WERI-Rb-1 (cell line): ENCODE measurements at regions not wholly inside any gene's neighbourhood (a gene's known extent, or its start where the extent isn't known, plus 50 kb on each side); places are given as distances from the start of the nearest gene placed in this dataset.

Experiments used
- DNase-seq: peaks from one replicate; pipeline ENCODE4 v3.0.0-alpha.2; 2020
- H3K27ac ChIP-seq: fragments of 250-450 bp; sonication (Bioruptor Pico); 2 replicates; pipeline ENCODE4 v1.5.1; 2020; ENCODE audit warnings: mild to moderate bottlenecking, moderate library complexity
- H3K27me3 ChIP-seq: fragments of 250-450 bp; sonication (Bioruptor Pico); 2 replicates; pipeline ENCODE4 v1.5.1; 2021; ENCODE audit warnings: mild to moderate bottlenecking, low read depth, moderate library complexity; ENCODE audit not compliant: insufficient read depth, severe bottlenecking
- H3K36me3 ChIP-seq: fragments of 250-450 bp; sonication (Bioruptor Pico); 2 replicates; pipeline ENCODE4 v1.5.1; 2020; ENCODE audit warnings: mild to moderate bottlenecking, moderate library complexity
- H3K4me3 ChIP-seq: 2 replicates; pipeline ENCODE4 v1.5.1; 2011; ENCODE audit warnings: low read depth, mild to moderate bottlenecking, control low read depth, low read length
- H3K9me3 ChIP-seq: fragments of 250-450 bp; sonication (Bioruptor Pico); 2 replicates; pipeline ENCODE4 v1.5.1; 2021; ENCODE audit warnings: mild to moderate bottlenecking, moderate library complexity; ENCODE audit not compliant: severe bottlenecking
- CTCF ChIP-seq: IDR thresholded peaks from 2 replicates; pipeline ENCODE4 v1.5.1; 2011; ENCODE audit warnings: low read depth, mild to moderate bottlenecking, control low read depth, inconsistent platforms, low read length

GRCh38 chr9:26159575-26160392, 481.5 kb upstream of the TUSC1 start:
- Histone ChIP-seq H3K27ac (no peak overlapping the region), H3K9me3 (no peaks in the 10 kb centered on the region), H3K27me3 (peaks cover 26% of the 10 kb centered on the region), H3K4me3 (no peak overlapping the region), H3K36me3 (no peaks in the 10 kb centered on the region)
- TF ChIP-seq CTCF: no peak
- no peak for DNase-seq

GRCh38 chr9:26158631-26159150, 480.4 kb upstream of the TUSC1 start:
- no peak for TF ChIP-seq CTCF
- Histone ChIP-seq H3K9me3 (no peaks in the 10 kb centered on the region), H3K27me3 (peaks cover 24% of the 10 kb centered on the region), H3K4me3 (no peak overlapping the region), H3K36me3 (no peaks in the 10 kb centered on the region), H3K27ac (no peak overlapping the region)
- no peak for DNase-seq

- Histone ChIP-seq H3K9me3 (no peaks in the 10 kb centered on the region), H3K4me3 (no peak overlapping the region), H3K36me3 (no peaks in the 10 kb centered on the region), H3K27me3 (peaks cover 27% of the 10 kb centered on the region), H3K27ac (no peak overlapping the region)
- DNase-seq: no peak
- TF ChIP-seq CTCF: no peak
Observed at GRCh38 chr9:26157411-26157810, 479.2 kb upstream of the TUSC1 start.

GRCh38 chr9:26152350-26152749, 474.1 kb upstream of the TUSC1 start:
- Histone ChIP-seq H3K9me3 (no peaks in the 10 kb centered on the region), H3K36me3 (no peaks in the 10 kb centered on the region), H3K27ac (no peak overlapping the region), H3K27me3 (peaks cover 32% of the 10 kb centered on the region), H3K4me3 (no peak overlapping the region)
- no peak for TF ChIP-seq CTCF
- no peak for DNase-seq

- Histone ChIP-seq H3K27ac (no peak overlapping the region), H3K27me3 (peaks cover 42% of the 10 kb centered on the region), H3K4me3 (no peak overlapping the region), H3K36me3 (no peaks in the 10 kb centered on the region), H3K9me3 (no peaks in the 10 kb centered on the region)
- no peak for TF ChIP-seq CTCF
- DNase-seq: no peak
Observed at GRCh38 chr9:26148128-26148527, 469.9 kb upstream of the TUSC1 start.
